Neural crest cell (in vitro differentiated cells): ENCODE measurements at regions not wholly inside any gene's neighbourhood (a gene's known extent, or its start where the extent isn't known, plus 50 kb on each side); places are given as distances from the start of the nearest gene placed in this dataset.

Experiments used
- DNase-seq: peaks from one replicate; pipeline ENCODE4 v3.0.0; 2021; ENCODE audit warnings: low read depth, mixed read lengths, low spot score
- H3K27ac Mint-ChIP-seq: one replicate; pipeline ENCODE4 v1.8.0; 2021; ENCODE audit warnings: mild to moderate bottlenecking, mixed read lengths; ENCODE audit not compliant: unreplicated experiment
- H3K27me3 Mint-ChIP-seq: 2 replicates; pipeline ENCODE4 v1.8.0; 2021; ENCODE audit warnings: low read depth, mild to moderate bottlenecking, mixed read lengths
- H3K36me3 Mint-ChIP-seq: 2 replicates; pipeline ENCODE4 v1.8.0; 2021; ENCODE audit warnings: low read depth, mild to moderate bottlenecking, mixed read lengths
- H3K4me1 Mint-ChIP-seq: 2 replicates; pipeline ENCODE4 v1.8.0; 2021; ENCODE audit warnings: mixed read lengths
- H3K4me3 Mint-ChIP-seq: one replicate; pipeline ENCODE4 v1.8.0; 2021; ENCODE audit warnings: mild to moderate bottlenecking, mixed read lengths
- H3K9me3 Mint-ChIP-seq: 2 replicates; pipeline ENCODE4 v1.8.0; 2021; ENCODE audit warnings: mixed read lengths
- CTCF ChIP-seq: fragments of 200-600 bp; sonication (generic); conservative IDR thresholded peaks from 2 replicates; pipeline ENCODE4 v1.5.0; 2021; ENCODE audit warnings: antibody characterized with exemption, mild to moderate bottlenecking

- Mint-ChIP-seq H3K27me3 (peaks cover 87% of the 10 kb centered on the region), H3K4me1 (peaks cover 22% of the 10 kb centered on the region), H3K4me3 (no peak overlapping the region), H3K36me3 (peaks cover 2% of the 10 kb centered on the region), H3K27ac (no peak overlapping the region), H3K9me3 (no peaks in the 10 kb centered on the region)
- TF ChIP-seq CTCF, result peak; percentile 87
- DNase-seq, result peak; percentile 87
Measured at GRCh38 chr20:59525500-59526241, 78.7 kb upstream of the PHACTR3 start.

- peaks cover 2% of the 10 kb centered on the region for H3K36me3 Mint-ChIP-seq
- no peak overlapping the region for H3K27ac Mint-ChIP-seq
- peaks cover 92% of the 10 kb centered on the region for H3K27me3 Mint-ChIP-seq
- TF ChIP-seq CTCF, result peak; percentile 58
- H3K4me3 Mint-ChIP-seq, result no peak overlapping the region
- peaks cover 22% of the 10 kb centered on the region for H3K4me1 Mint-ChIP-seq
- DNase-seq, result no peak
- peaks cover 3% of the 10 kb centered on the region for H3K9me3 Mint-ChIP-seq
Measured at GRCh38 chr20:59526242-59527225, 77.8 kb upstream of the PHACTR3 start.

GRCh38 chr20:59530782-59531181 is 73.6 kb upstream of the PHACTR3 start:
- Mint-ChIP-seq H3K27ac (no peak overlapping the region), H3K36me3 (peaks cover 2% of the 10 kb centered on the region), H3K4me3 (no peak overlapping the region), H3K9me3 (peaks cover 3% of the 10 kb centered on the region), H3K27me3 (peaks cover 56% of the 10 kb centered on the region), H3K4me1 (peaks cover 5% of the 10 kb centered on the region)
- no peak for TF ChIP-seq CTCF
- no peak for DNase-seq

- H3K27ac Mint-ChIP-seq, result no peak overlapping the region
- no peak for TF ChIP-seq CTCF
- peaks cover 46% of the 10 kb centered on the region for H3K27me3 Mint-ChIP-seq
- H3K9me3 Mint-ChIP-seq, result peaks cover 12% of the 10 kb centered on the region
- H3K4me1 Mint-ChIP-seq, result no peaks in the 10 kb centered on the region
- no peak overlapping the region for H3K4me3 Mint-ChIP-seq
- H3K36me3 Mint-ChIP-seq, result no peaks in the 10 kb centered on the region
- DNase-seq, result no peak
Measured at GRCh38 chr20:59537991-59538390, 66.3 kb upstream of the PHACTR3 start.

GRCh38 chr20:59547596-59547995 is 56.7 kb upstream of the PHACTR3 start:
- no peak for DNase-seq
- no peak overlapping the region for H3K27ac Mint-ChIP-seq
- peaks cover 2% of the 10 kb centered on the region for H3K9me3 Mint-ChIP-seq
- TF ChIP-seq CTCF, result no peak
- H3K4me1 Mint-ChIP-seq, result no peaks in the 10 kb centered on the region
- peaks cover 64% of the 10 kb centered on the region for H3K27me3 Mint-ChIP-seq
- no peaks in the 10 kb centered on the region for H3K36me3 Mint-ChIP-seq
- no peak overlapping the region for H3K4me3 Mint-ChIP-seq
